ENCODE measurements at regions not wholly inside any gene's neighbourhood (a gene's known extent, or its start where the extent isn't known, plus 50 kb on each side); places are given as distances from the start of the nearest gene placed in this dataset.

- CTCF ChIA-PET, result interaction anchor here (0.6 kb wide), 1 partner anchor 71 kb away, joined by 3 read pairs; no protein-coding TSS in a partner anchor
- no peak for TF ChIP-seq CTCF (IDR thresholded peaks at IDR 0.05; ENCODE audit: insufficient read depth, low read depth, low read length)
Observed at GRCh38 chr18:64331419-64331818, 182.5 kb upstream of the LINC00305 start.

GRCh38 chr18:64330931-64331330 lies 182.0 kb upstream of the LINC00305 start:
- no peak overlapping the region for H3K4me3 ChIP-seq (ENCODE audit: low read depth, low read length)
- POLR2A ChIA-PET, result no interaction called here
- no peaks in the 10 kb centered on the region for H3K27me3 ChIP-seq (ENCODE audit: control insufficient read depth, insufficient read depth, low read length)
- TF ChIP-seq CTCF (IDR thresholded peaks at IDR 0.05; ENCODE audit: insufficient read depth, low read depth, low read length), result no peak
- H3K36me3 ChIP-seq (ENCODE audit: control insufficient read depth, insufficient read depth, low read length), result no peaks in the 10 kb centered on the region
- CTCF ChIA-PET, result no interaction called here
- no peak for DNase-seq (ENCODE audit: low read depth)

More at GRCh38 chr18:64331419-64331818, 182.5 kb upstream of the LINC00305 start:
- no peak overlapping the region for H3K4me3 ChIP-seq (ENCODE audit: low read depth, low read length)
- DNase-seq (ENCODE audit: low read depth), result no peak
- H3K36me3 ChIP-seq (ENCODE audit: control insufficient read depth, insufficient read depth, low read length), result no peaks in the 10 kb centered on the region
- H3K27me3 ChIP-seq (ENCODE audit: control insufficient read depth, insufficient read depth, low read length), result no peaks in the 10 kb centered on the region
- POLR2A ChIA-PET, result no interaction called here

GRCh38 chr18:64330161-64330560 lies 181.3 kb upstream of the LINC00305 start:
- TF ChIP-seq CTCF (IDR thresholded peaks at IDR 0.05; ENCODE audit: insufficient read depth, low read depth, low read length), result no peak
- Histone ChIP-seq H3K27me3 (ENCODE audit: control insufficient read depth, insufficient read depth, low read length) (no peaks in the 10 kb centered on the region), H3K4me3 (ENCODE audit: low read depth, low read length) (no peak overlapping the region), H3K36me3 (ENCODE audit: control insufficient read depth, insufficient read depth, low read length) (no peaks in the 10 kb centered on the region)
- POLR2A ChIA-PET, result no interaction called here
- DNase-seq (ENCODE audit: low read depth), result no peak
- CTCF ChIA-PET, result no interaction called here

- no peak for TF ChIP-seq CTCF (IDR thresholded peaks at IDR 0.05; ENCODE audit: insufficient read depth, low read depth, low read length)
- Histone ChIP-seq H3K4me3 (ENCODE audit: low read depth, low read length) (no peak overlapping the region), H3K36me3 (ENCODE audit: control insufficient read depth, insufficient read depth, low read length) (no peaks in the 10 kb centered on the region), H3K27me3 (ENCODE audit: control insufficient read depth, insufficient read depth, low read length) (no peaks in the 10 kb centered on the region)
- ChIA-PET POLR2A (no interaction called here), CTCF (no interaction called here)
- DNase-seq (ENCODE audit: low read depth), result no peak
Observed at GRCh38 chr18:64322189-64322588, 173.3 kb upstream of the LINC00305 start.

GRCh38 chr18:64318547-64318946 lies 169.7 kb upstream of the LINC00305 start:
- DNase-seq (ENCODE audit: low read depth), result no peak
- H3K36me3 ChIP-seq (ENCODE audit: control insufficient read depth, insufficient read depth, low read length), result no peaks in the 10 kb centered on the region
- ChIA-PET CTCF (no interaction called here), POLR2A (no interaction called here)
- no peaks in the 10 kb centered on the region for H3K27me3 ChIP-seq (ENCODE audit: control insufficient read depth, insufficient read depth, low read length)
- TF ChIP-seq CTCF (IDR thresholded peaks at IDR 0.05; ENCODE audit: insufficient read depth, low read depth, low read length), result no peak
- no peak overlapping the region for H3K4me3 ChIP-seq (ENCODE audit: low read depth, low read length)
